Hematopoietic multipotent progenitor cell treated with erythropoietin and hydrocortisone succinate and interleukin-3 and kit ligand, for 6 days (in vitro differentiated cells): ENCODE measurements at regions not wholly inside any gene's neighbourhood (a gene's known extent, or its start where the extent isn't known, plus 50 kb on each side); places are given as distances from the start of the nearest gene placed in this dataset.
A peak's percentile ranks its signal among the peaks of the same experiment; 100 is the strongest.

Source experiments
- DNase-seq: peaks from one replicate; pipeline ENCODE4 v3.0.0-alpha.2; 2015

DNA sequence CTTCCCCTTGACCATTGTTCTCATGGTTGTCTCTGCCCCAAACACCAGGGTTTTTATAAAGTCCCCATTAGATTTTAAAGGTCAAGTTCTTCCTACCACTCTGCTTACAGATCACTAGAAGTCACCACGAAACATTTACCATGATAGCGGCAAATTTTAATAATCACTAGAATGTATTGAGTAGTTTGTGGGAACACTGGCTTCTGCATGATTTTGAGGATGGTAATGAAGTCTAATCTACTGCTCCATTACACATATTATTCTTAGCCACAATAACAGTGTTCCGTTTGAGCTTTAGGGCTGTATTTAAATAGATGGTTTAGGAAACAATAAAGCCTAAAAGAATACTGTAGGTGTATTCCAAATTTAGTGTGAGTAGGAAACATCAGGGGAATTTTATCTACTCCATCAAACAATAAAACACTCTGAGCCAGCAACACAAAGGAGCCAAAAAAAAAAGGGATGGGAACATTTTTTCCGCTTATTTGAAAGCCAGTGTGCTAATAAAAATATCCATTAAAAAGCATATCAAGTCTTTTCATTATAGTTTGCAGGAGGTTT, 49.7 kb downstream of the KLF12 start:
- no peak for DNase-seq

GRCh38 chr13:74082741-74083160, 51.5 kb downstream of the KLF12 start:
- no peak for DNase-seq

DNA sequence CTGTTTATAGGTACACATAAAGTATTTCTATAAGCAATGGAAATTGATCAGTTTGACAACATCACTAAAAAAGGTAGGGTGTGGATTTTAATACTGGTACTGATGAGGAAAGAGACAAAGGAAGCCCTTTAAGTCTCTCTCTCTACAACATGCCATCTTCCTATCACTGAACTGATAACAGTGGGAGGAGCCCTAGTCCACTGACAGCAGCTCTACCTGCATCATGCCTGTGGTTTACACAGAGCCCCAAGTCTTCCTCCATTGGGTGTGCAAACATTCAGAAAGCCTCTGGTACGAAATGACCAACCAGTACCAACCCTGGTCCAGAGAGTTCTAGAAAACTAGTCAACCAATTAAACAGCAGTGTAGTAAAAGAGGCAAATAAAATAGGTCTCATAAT, 53.4 kb downstream of the KLF12 start:
- no peak for DNase-seq

DNA sequence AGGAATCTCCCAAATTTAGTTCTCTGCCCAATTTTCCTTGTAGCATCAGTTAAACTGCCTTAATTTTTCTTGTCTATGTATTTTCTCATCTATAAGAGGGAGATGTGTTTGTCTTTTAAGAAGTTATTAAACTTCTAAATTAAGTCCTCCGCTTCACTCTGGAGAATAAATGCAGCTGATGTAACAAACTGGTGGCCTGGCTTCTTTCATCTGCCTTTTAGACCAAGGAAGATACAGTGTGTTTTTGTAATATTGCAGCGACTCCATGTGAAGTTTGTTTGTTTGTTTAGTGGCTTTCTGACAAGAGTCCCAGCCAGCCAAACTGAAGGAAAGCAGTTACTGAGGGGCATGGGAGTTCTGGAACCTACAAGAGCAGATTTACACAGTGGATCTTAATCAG, 56.4 kb downstream of the KLF12 start:
- DNase-seq, result no peak

- no peak for DNase-seq
Measured at GRCh38 chr13:74077375-74077774, 56.8 kb downstream of the KLF12 start.

DNA sequence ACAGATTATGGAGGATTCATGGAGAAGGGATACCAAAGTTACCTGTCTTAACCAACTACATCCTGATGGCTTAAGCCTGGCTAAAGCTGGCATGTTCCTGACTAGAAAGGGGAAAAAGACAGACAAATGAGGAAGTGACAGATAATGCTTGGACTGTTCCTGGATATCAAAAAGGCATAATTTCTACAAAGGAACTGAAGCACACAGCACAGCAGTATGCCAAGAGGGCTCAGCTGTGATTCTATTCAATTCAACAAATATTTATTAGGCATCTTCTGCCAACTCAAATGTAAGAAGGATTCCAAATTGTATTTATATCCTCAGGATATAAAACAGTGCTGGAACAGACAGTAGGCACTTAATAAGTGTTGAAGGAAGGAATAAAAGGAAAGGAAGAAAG, 59.5 kb downstream of the KLF12 start:
- no peak for DNase-seq

- no peak for DNase-seq
Measured at GRCh38 chr13:74073274-74073673, 60.9 kb downstream of the KLF12 start.

- no peak for DNase-seq
Measured at GRCh38 chr13:74070513-74070912, 63.7 kb downstream of the KLF12 start.

DNA sequence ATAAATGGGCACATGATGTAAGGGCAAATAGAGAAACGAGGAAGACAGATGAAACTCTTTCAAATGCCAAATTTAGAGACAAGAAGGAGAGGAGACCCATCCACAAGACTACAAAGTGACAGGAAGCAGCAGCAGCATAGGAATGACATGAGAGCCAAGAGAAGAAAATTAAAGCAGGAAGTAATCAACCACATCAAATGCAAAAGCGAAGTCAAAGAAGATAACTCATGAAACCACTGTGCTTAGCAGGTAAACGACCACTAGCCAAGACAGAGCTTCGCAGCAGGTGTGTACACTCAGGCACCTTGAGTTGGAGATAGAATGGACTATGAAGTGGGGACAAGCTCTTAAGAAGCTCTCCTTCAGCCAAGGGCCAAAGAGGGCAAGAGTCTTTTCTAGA, 64.1 kb downstream of the KLF12 start:
- DNase-seq, result no peak

DNA sequence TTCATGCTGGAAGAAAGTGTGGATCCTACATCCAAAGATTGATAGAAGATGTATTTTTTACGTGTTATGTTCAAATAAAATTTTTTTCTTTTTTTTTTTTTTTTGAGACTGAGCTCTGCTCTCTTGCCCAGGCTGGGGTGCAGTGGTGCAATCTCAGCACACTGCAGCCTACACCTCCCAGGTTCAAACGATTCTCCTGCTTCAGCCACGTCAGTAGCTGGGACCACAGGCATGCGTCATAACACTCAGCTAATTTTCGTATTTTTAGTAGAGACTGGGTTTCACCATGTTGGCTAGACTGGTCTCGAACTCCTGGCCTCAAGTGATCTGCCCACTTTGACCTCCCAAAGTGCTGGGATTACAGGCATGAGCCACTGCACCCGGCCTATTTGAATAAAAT, 65.7 kb downstream of the KLF12 start:
- no peak for DNase-seq

GRCh38 chr13:74067818-74068217, 66.4 kb downstream of the KLF12 start:
- DNase-seq, result no peak

DNA sequence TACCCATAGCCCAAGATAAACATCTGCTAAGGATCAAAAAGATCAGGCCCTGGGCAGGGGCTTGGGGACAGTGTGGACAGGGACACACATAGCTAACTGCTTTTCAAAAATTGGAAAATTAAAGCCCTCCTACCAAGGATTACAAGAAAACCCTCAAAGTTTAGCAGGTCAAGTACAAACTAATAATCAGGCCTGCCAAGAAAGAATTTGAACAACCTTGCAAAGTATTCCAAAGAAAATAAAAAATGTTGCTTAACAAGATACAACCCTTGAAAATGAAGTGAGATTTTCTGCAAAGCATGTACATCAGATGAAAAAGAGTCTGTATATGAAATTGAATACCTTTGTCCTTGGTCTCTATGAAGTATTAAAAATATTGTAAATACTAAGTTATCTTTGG, 67.3 kb downstream of the KLF12 start:
- DNase-seq, result no peak

DNA sequence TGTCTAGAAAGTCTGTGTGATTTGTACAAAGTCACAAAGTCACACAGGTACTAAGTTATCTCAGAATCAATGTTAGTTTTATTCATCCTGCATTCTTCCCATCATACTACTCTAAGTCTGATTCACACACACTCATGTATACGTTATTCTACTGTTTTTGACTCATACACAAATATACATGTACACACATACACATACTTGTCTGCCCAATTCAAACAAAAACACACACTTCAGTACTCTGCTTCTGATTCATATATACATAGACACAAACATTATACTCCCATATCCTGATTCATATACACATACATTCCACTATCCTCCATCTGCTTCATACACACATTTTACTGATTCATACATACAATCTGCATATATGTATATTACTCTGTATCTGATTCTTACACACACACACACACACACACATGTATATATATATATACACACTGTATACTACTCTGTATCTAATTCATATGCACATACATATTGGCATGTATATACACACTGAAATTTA, 69.3 kb downstream of the KLF12 start:
- no peak for DNase-seq

DNA sequence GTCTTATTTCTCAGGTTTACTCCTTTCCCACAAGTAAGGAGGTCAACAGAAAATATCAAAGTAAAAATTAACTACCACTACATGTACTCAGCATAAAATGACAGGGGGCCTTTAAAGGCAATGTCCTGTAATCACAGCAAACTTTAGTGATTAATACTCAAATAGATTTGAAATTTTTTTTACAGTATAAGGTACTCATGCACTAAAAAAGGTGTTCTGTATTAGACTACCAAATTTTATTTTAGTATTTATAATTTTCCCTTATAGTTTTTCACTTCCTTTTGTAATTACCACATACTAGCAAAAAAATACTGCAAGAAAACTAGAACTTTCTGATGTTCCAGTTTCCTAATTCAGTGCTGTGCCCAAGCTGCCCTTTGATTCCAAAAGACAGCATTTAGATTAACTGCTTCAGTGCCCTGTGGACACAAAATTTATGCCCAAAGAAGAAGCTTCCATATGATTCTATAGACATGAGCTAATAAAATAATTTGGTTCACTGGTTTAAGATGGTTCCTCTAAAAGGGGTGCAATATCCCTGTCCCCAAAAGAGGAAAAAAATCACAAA, 70.6 kb downstream of the KLF12 start:
- no peak for DNase-seq

GRCh38 chr13:74062933-74063332, 71.3 kb downstream of the KLF12 start:
- DNase-seq, result no peak

DNA sequence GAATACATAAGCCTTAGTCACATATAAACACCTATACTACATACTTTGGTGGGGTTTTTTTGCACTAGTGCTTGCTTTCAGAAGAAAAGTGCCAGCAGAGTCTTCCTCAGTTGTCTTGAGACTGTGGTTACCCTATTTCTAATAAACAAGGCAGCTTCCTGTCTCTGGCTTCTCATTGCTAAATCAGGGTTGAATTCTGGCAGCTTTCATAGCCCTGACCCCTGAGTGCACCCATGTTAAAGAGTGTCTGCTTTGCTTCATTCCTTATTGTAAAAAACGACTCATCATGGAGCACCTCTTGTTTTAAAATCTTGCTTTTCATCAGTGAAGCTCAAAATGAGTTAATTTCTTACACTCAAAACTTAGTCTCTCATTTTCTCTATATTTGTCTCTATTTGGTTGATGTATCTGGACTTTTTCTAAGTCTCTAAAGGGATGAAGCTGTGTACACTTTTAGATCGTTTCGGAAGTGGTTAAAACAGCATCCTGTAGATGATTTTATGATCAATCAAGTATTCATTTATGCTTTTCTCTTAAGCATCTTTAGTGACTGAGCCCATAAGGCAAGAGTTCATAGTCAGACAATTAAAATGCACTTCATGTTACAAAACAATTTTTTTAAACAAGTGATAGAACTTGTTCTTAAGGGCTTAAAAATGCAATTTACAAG, 72.1 kb downstream of the KLF12 start:
- DNase-seq, result peak; percentile 23

GRCh38 chr13:74056801-74057542, 77.2 kb downstream of the KLF12 start:
- DNase-seq, result no peak

DNA sequence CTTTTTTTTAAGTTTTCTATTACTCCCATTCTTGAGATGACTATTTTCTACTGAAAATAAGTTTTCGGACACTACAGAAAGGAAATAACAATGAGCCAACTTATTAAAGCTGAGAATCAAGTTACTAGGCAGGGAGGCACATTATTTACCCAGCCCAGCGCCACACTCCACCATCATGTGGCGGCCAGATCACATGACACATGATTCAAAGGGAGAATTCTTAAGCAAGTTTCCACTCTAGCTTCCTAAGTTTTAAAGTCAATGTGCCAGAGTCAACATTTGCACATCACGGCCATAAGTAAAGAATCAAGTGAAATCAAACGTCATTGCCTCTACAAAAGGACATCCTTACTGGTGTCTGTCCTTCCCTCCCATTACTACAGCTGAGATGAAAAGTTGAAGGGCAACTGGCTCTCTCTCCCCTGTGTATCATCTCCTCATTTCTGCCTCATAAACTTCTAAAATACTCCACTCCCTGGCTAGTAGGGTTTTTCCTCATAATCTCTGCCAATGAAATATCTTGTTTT, 81.7 kb downstream of the KLF12 start:
- no peak for DNase-seq

- DNase-seq, result no peak
Measured at GRCh38 chr13:74048756-74049155, 85.4 kb downstream of the KLF12 start.

DNA sequence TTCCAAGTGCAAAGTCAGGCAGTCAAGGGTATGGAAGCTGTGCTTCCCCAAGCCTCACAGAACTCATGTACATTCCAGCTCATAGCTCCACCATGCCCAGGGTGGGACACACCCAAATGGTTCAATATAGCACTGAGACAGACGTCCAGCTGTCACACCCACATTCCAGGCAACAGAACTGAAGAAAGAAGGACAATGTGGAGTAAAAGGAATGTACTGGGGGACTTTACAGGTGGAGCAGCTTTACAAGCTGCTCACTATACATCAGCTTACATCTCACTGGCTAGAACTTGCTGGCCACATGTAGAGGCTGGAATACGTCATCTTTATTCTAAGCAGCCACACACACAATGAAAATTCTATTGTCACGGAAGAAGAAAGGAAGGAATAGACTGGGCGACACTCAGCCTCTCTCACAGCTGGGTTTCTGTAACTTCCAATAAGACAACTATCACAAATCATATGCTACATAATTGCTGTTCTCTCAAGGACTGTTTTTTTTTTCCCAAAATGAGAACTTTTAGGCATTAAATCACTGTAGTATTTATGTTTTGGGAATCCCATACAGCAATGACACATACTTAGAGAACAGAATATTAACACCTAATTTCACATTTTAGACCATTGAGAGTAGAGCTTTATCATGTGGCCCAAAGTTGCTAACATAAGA, 86.1 kb downstream of the KLF12 start:
- DNase-seq, result no peak

DNA sequence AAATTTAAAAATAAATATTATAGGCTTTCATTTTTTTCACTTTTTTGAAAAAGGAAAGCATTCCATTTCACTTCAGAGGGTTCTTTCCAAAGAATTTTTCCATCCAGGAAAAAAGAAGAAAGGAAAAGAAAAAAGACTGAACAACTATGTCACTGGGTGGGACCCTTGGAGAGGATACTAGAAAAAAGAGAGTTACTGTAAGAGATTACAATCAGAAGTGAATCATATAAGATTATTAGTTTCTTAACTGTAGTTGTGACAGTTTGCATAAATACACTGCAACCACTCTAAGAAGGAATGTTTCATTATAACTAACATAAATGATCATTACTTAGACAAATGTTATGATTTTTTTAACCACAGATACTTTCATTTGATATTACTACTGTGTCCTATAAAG, 87.8 kb downstream of the KLF12 start:
- no peak for DNase-seq

DNA sequence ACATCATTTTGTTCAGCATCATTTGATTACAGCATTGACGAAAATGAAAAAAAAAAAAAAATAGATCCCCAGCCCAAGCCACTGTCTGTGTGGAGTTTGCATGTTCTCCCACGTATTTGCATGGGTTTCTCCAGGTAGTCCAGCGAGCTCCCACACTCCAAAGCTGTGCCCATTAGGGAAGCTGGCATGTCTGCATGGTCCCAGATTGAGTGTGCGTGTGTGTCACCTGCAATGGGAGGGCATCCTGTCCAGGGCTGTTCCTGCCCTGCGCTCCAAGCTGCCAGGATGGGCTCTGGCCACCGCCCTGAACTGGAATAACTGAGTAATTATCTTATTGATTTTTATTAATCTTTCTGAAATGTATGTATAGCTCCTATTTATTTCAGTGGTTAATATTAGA, 88.6 kb downstream of the KLF12 start:
- no peak for DNase-seq

- DNase-seq, result no peak
Measured at GRCh38 chr13:74043237-74043636, 91.0 kb downstream of the KLF12 start.
